ENCODE measurements at regions not wholly inside any gene's neighbourhood (a gene's known extent, or its start where the extent isn't known, plus 50 kb on each side); places are given as distances from the start of the nearest gene placed in this dataset.

DNA sequence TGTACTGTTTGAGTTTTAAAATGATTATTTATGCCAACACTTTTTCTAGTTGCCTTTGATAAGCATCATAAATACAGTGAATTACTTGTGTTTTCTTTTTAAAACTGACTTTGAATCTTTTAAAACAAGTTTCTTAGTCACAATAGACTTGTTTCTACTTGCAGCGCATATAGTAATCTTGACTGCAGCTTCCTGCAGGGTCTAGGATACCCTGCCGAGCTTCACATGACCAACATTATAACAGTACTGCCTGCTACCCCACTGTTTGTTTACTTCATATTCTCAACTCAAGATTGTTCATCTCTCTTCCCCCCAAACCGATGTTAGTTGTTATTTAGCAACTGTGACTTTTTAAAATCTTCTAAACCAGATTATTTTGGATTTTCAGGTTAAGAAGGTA lies 751.3 kb upstream of the NEGR1 start:
- Histone ChIP-seq H3K27me3 (no peaks in the 10 kb centered on the region), H3K36me3 (no peaks in the 10 kb centered on the region), H3K4me1 (no peaks in the 10 kb centered on the region), H3K4me3 (no peak overlapping the region), H3K27ac (no peak overlapping the region), H3K9me3 (no peaks in the 10 kb centered on the region)
- TF ChIP-seq POLR2A (IDR thresholded peaks at IDR 0.05) = no peak
- TF ChIP-seq, protein P1, sequence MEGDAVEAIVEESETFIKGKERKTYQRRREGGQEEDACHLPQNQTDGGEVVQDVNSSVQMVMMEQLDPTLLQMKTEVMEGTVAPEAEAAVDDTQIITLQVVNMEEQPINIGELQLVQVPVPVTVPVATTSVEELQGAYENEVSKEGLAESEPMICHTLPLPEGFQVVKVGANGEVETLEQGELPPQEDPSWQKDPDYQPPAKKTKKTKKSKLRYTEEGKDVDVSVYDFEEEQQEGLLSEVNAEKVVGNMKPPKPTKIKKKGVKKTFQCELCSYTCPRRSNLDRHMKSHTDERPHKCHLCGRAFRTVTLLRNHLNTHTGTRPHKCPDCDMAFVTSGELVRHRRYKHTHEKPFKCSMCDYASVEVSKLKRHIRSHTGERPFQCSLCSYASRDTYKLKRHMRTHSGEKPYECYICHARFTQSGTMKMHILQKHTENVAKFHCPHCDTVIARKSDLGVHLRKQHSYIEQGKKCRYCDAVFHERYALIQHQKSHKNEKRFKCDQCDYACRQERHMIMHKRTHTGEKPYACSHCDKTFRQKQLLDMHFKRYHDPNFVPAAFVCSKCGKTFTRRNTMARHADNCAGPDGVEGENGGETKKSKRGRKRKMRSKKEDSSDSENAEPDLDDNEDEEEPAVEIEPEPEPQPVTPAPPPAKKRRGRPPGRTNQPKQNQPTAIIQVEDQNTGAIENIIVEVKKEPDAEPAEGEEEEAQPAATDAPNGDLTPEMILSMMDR (IDR thresholded peaks at IDR 0.05) = no peak
- intact Hi-C loops (cut with DNase I; ENCODE audit: low total_unique reads) = no loop called here
- DNase-seq = no peak

DNA sequence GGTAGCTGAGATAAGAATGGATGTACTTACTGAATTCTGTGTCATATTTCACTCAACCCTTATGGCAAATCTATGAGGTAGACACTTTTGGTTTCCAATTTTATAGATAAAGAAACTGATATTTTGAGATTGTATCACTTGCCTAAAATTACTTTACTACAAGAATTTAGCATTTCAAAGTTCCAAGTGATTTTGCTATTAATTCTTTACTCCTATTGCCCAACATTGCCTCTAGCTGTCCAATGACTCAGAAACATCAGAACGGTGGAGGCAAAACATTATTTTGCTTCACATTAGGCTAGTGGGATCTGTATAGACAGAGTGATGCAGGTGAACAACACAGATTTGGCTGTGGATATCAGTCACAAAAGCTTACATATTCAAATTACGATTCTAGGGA lies 747.2 kb upstream of the NEGR1 start:
- Histone ChIP-seq H3K36me3 (no peaks in the 10 kb centered on the region), H3K27ac (no peak overlapping the region), H3K4me3 (no peak overlapping the region), H3K27me3 (no peaks in the 10 kb centered on the region), H3K4me1 (no peaks in the 10 kb centered on the region), H3K9me3 (no peaks in the 10 kb centered on the region)
- DNase-seq = no peak
- intact Hi-C loops (cut with DNase I; ENCODE audit: low total_unique reads) = no loop called here
- TF ChIP-seq POLR2A (IDR thresholded peaks at IDR 0.05) = no peak
- TF ChIP-seq, protein P1 (IDR thresholded peaks at IDR 0.05) = no peak

DNA sequence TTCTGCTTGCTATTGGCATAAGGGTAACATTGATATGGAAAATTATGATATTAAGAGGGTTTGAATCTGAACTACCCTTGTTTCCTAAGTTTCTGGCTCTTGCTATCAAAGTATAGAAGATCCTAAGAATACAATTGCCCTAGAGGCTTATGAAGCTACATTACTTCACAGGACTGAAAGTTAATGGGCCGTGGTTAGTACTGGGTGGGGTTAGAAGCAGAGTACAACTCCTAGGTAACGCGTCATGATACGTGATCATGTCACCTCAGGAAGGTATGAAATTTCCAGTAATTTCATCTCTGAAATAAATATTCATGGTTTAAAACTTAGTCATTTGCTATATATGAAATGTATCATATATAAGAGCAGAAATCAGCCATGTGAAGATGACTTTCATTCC lies 743.8 kb upstream of the NEGR1 start:
- Histone ChIP-seq H3K4me3 (no peak overlapping the region), H3K4me1 (no peaks in the 10 kb centered on the region), H3K36me3 (no peaks in the 10 kb centered on the region), H3K27ac (no peak overlapping the region), H3K27me3 (no peaks in the 10 kb centered on the region), H3K9me3 (no peaks in the 10 kb centered on the region)
- intact Hi-C loops (cut with DNase I; ENCODE audit: low total_unique reads) = no loop called here
- TF ChIP-seq, protein P1 (IDR thresholded peaks at IDR 0.05) = no peak
- TF ChIP-seq POLR2A (IDR thresholded peaks at IDR 0.05) = no peak
- no peak for DNase-seq

DNA sequence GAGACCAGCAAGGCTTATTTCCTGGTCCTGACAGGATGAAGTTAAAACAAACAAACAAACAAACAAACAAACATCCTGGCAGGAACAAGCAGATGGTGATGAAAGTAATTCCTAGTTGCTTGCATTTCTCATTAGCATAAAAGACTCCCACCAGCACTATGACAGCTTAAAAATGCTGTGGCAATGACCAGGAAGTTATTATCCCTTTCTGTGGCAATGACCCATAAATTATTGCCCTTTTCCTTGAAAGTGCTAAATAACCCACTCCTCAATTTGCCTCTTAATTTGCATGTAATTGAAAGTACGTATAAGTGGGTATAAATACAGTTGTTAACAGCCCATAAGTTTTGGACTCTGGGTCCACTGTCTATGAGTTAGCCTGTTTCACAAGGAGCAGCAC lies 727.6 kb upstream of the NEGR1 start:
- no peak for DNase-seq
- TF ChIP-seq, protein P1 (IDR thresholded peaks at IDR 0.05) = no peak
- TF ChIP-seq POLR2A (IDR thresholded peaks at IDR 0.05) = no peak
- no peak overlapping the region for H3K4me3 ChIP-seq
- no peaks in the 10 kb centered on the region for H3K36me3 ChIP-seq
- intact Hi-C loops (cut with DNase I; ENCODE audit: low total_unique reads) = no loop called here
- H3K27ac ChIP-seq = no peak overlapping the region
- H3K4me1 ChIP-seq = no peaks in the 10 kb centered on the region
- no peaks in the 10 kb centered on the region for H3K9me3 ChIP-seq
- no peaks in the 10 kb centered on the region for H3K27me3 ChIP-seq

DNA sequence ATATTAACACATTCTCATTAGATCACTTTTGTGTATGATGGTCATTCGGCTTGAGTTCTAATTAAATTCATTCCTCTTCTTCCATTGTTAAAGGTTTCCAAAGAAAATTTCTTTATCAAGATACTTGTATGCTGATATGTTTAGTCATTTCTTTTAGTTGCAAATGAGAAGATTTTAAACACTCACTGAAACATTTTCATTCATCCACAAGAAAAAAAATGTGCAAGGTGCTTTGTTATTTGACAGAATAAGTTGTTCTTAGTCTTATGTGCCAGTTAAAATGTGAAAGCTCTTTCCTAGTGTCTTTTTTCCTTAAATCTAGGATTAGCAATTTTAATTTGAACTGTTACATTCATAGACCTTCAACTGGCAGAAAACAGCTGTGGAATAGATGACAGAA lies 727.0 kb upstream of the NEGR1 start:
- no peaks in the 10 kb centered on the region for H3K4me1 ChIP-seq
- H3K9me3 ChIP-seq = no peaks in the 10 kb centered on the region
- H3K36me3 ChIP-seq = no peaks in the 10 kb centered on the region
- DNase-seq = no peak
- no peak overlapping the region for H3K4me3 ChIP-seq
- H3K27me3 ChIP-seq = no peaks in the 10 kb centered on the region
- intact Hi-C loops (cut with DNase I; ENCODE audit: low total_unique reads) = no loop called here
- H3K27ac ChIP-seq = no peak overlapping the region
- TF ChIP-seq, protein P1 (IDR thresholded peaks at IDR 0.05) = no peak
- no peak for TF ChIP-seq POLR2A (IDR thresholded peaks at IDR 0.05)

Measured in uterus (tissue), 3 donors.